ENCODE measurements at regions not wholly inside any gene's neighbourhood (a gene's known extent, or its start where the extent isn't known, plus 50 kb on each side); places are given as distances from the start of the nearest gene placed in this dataset.

GRCh38 chr12:67594888-67595287 is 53.7 kb upstream of the DYRK2 start:
- TF ChIP-seq CTCF (IDR thresholded peaks at IDR 0.05; ENCODE audit: extremely low read depth in 1 of 2, insufficient read depth in 1 of 2, low read depth in 1 of 2, low read length in 2 of 2) (no peak), POLR2A (IDR thresholded peaks at IDR 0.05; ENCODE audit: low read depth, low read length) (no peak), MAX (IDR thresholded peaks at IDR 0.05; ENCODE audit: insufficient read depth, insufficient read length) (no peak), POLR2AphosphoS5 (IDR thresholded peaks at IDR 0.05; ENCODE audit: insufficient read depth, low read depth, low read length) (no peak), EZH2 (IDR thresholded peaks at IDR 0.05; ENCODE audit: borderline replicate concordance, low read depth, low read length, severe bottlenecking) (no peak), FOS (IDR thresholded peaks at IDR 0.05; ENCODE audit: borderline replicate concordance, insufficient read depth, low read length) (no peak), MYC (IDR thresholded peaks at IDR 0.05; ENCODE audit: low read depth, low read length) (no peak), GATA2 (IDR thresholded peaks at IDR 0.05; ENCODE audit: insufficient read depth, insufficient read length, low read depth, low read length) (no peak)
